AG10803 (cell line): ENCODE measurements at regions not wholly inside any gene's neighbourhood (a gene's known extent, or its start where the extent isn't known, plus 50 kb on each side); places are given as distances from the start of the nearest gene placed in this dataset.
"Not testable (repeated sequence)": the region's sequence is repeated elsewhere in the genome, so short reads cannot be mapped to it uniquely, and the experiment has no call there.

Experiments used
- DNase-seq: peaks from one replicate; pipeline ENCODE4 v3.0.0; 2010; ENCODE audit warnings: low read depth
- H3K4me3 ChIP-seq: 2 replicates; pipeline ENCODE4 v1.5.1; 2011; ENCODE audit warnings: mild to moderate bottlenecking, low read length, control low read depth
- TF ChIP-seq, protein P1 (sequence below): conservative IDR thresholded peaks from 2 replicates; pipeline ENCODE4 v1.5.1; 2011; ENCODE audit warnings: mild to moderate bottlenecking, low read length, control low read depth, inconsistent platforms

DNA sequence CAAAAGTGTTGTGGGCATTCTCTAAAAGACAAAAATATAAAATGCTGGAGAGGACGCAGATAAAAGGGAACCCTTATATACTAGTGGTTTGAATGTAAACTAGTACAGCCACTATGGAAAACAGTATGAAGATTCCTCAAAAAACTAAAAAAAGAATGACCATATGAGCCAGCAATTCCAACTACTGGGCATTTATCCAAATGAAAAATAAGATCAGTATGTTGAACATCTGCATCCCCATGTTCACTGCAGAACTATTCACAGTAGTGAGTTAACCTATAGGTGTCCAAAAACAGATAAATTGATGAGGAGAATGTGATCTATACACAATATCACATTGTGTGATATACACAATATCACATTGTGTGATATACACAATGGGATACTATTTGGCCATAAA is 1615.3 kb downstream of the PCDH18 start:
- no peak for DNase-seq
- TF ChIP-seq, protein P1, sequence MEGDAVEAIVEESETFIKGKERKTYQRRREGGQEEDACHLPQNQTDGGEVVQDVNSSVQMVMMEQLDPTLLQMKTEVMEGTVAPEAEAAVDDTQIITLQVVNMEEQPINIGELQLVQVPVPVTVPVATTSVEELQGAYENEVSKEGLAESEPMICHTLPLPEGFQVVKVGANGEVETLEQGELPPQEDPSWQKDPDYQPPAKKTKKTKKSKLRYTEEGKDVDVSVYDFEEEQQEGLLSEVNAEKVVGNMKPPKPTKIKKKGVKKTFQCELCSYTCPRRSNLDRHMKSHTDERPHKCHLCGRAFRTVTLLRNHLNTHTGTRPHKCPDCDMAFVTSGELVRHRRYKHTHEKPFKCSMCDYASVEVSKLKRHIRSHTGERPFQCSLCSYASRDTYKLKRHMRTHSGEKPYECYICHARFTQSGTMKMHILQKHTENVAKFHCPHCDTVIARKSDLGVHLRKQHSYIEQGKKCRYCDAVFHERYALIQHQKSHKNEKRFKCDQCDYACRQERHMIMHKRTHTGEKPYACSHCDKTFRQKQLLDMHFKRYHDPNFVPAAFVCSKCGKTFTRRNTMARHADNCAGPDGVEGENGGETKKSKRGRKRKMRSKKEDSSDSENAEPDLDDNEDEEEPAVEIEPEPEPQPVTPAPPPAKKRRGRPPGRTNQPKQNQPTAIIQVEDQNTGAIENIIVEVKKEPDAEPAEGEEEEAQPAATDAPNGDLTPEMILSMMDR = no peak
- H3K4me3 ChIP-seq = no peak overlapping the region

DNA sequence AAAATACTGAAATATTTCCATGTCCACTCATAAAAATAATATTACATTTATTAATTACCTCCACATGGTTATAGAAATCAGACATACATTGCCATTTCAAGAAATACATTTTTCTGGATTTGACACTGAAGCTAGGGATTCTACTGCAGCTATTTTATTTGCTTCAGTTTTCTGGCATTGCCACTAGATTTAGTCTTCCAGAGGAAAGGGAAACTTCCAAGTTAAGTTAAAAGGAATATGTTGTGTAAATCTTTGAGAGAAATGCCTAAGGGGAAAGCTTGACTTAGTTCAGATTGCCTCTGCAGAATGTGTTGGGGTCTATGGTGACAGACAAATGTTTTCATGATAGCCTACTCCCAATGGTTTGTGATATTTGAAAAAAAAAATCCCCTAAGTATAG is 1631.3 kb downstream of the PCDH18 start:
- DNase-seq = no peak
- TF ChIP-seq, protein P1 = no peak
- no peak overlapping the region for H3K4me3 ChIP-seq

DNA sequence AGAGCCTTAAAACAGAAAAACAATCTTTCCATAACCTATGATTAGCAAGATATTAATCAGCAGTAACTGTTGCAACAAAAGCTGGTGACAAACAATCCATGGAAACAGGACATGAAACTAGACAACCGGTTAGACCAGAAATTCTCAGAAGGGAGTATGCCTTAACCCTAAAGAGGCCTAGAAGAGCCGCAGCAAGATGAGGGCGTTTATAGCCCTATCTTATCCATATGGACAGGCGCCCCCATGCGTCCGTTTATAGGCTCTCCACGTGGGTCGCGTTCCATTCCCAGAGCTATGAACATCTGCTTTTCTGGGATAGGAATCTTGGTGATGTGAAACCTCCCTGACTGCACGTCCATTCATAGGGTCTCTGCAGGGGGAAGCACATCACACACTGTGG is 1662.7 kb upstream of the PABPC4L start:
- DNase-seq, H3K4me3 ChIP-seq: not testable (repeated sequence)

DNA sequence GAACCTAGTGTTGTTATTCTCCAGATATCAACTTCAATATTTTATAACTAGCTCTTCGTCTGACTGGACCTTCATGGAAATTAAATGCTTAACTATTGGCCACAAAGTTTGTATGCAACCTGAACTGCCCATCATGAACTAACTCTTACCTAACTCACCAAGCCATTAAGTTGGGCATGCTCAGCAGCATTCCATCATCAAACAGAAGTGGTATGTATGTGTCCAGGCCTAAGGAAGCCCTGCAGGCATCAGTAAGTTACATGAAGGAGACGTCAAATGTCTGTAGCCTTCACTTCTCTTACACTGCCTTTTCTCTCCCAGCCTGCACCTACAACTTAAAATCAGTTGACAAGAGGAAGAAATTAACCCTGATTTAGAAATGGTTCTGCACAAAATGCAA is 1639.2 kb upstream of the PABPC4L start:
- TF ChIP-seq, protein P1 = no peak
- DNase-seq = no peak
- H3K4me3 ChIP-seq = no peak overlapping the region

DNA sequence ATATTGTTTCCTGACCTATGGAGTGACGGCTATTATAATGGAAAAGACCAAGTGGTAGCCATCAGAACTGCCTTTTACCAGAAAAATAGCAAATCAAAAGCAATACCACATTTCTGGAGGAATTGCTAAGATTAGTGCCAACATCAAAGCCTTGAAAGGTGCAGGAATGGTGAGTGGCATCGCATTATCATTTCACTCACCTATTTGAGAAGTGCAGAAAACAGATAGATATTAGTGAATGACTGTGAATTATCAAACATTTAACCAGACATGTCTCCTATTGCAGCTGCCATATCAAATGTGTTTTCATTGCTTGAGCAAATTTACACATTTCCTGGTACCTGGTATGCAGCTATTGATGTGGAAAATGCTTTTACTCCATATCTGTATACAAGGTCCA is 1638.1 kb upstream of the PABPC4L start:
- no peak overlapping the region for H3K4me3 ChIP-seq
- DNase-seq = no peak
- TF ChIP-seq, protein P1 = no peak

DNA sequence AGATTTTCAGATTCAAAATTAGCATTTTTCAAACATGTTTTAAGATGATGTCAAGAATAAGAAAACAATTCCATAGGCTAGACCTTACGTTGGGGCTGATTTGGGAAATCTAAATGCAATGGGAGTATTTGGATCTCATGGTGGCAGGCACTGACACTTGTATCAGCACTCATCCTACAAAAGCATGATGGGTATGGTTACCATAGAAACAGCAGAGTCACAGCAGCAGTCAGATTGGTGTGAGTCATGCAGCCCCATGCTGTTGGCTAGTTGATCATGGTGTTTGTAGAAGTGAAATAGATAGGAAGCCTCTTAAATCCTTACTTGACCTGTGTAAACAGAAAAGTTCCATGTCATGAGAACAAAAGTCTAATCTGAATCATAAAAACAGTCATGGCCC is 1637.3 kb upstream of the PABPC4L start:
- no peak for DNase-seq
- TF ChIP-seq, protein P1 = no peak
- H3K4me3 ChIP-seq = no peak overlapping the region

DNA sequence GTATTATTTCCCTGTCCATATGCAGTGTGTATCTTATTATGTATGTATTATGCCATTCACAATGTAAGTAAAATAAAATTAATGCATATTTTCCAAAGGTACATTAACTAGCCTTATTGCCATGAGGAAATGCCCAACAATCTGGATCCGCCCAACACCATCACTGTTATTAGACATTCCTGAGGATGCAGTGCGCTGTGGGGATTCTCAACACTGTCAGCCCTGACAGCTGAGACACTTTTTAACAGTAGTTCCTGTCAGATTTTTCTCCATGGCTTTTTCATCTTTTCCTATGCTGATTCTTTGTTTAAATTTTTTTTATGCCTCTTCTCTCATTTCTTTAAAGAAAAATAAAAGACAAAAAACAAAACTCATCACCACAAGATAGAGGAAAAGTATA is 1632.9 kb upstream of the PABPC4L start:
- TF ChIP-seq, protein P1 = no peak
- H3K4me3 ChIP-seq = no peak overlapping the region
- no peak for DNase-seq

DNA sequence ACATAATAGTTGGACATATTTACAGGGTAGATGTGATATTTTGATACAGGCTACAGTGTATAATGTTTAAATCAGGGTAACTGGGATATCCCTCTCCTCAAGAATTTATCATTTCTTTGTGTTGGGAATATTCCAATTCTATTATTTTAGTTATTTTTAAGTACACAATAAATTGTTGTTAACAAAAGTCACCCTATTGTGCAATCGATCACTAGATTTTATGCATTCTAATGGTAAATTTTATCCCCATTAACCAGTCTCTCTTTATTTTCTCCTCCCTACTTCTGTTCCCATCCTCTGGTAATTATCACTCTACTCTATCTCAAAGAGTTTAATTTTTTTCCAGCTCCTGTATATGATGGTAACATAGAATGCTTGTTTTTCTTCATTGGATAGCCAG is 1631.9 kb upstream of the PABPC4L start:
- TF ChIP-seq, protein P1 = no peak
- H3K4me3 ChIP-seq = no peak overlapping the region
- DNase-seq = no peak
